Lower leg skin (tissue), 4 donors: ENCODE measurements at regions not wholly inside any gene's neighbourhood (a gene's known extent, or its start where the extent isn't known, plus 50 kb on each side); places are given as distances from the start of the nearest gene placed in this dataset.
"Not testable (repeated sequence)": the region's sequence is repeated elsewhere in the genome, so short reads cannot be mapped to it uniquely, and the experiment has no call there.

ENCODE experiments used
- DNase-seq, 2 donors: peaks; one replicate each; pipeline ENCODE4 v3.0.0-alpha.2; 2019; ENCODE audit warnings: low spot score in 2 of 2
- H3K4me3 ChIP-seq: fragments of 200-600 bp; sonication (generic); 2 replicates; pipeline ENCODE4 v1.5.1; 2017; ENCODE audit warnings: mild to moderate bottlenecking, low read depth; ENCODE audit not compliant: poor library complexity, severe bottlenecking
- CTCF ChIP-seq, 3 donors: fragments of 450-650 bp; IDR thresholded peaks; one replicate each; pipeline ENCODE4 v1.5.1; 2016; ENCODE audit warnings: antibody characterized with exemption in 3 of 3, mild to moderate bottlenecking in 3 of 3, moderate library complexity in 2 of 3
- POLR2A ChIP-seq, 2 donors: fragments of 450-650 bp; IDR thresholded peaks; one replicate each; pipeline ENCODE4 v1.6.1; 2016 to 2017; ENCODE audit warnings: antibody characterized with exemption in 2 of 2, mild to moderate bottlenecking in 1 of 2, moderate library complexity in 1 of 2
- WGBS, 2 donors: methylation state at CpG; one replicate each; pipeline ENCODE4 v1.1.5; 2018; 5-methylcytosine and 5-hydroxymethylcytosine counted together
- intact Hi-C: fragments of 100-400 bp; cut with DNase I; formaldehyde crosslinking; loops from one replicate; pipeline ENCODE4 v1.15.0; 2023; ENCODE audit warnings: low total_unique reads

GRCh38 chr4:67412153-67412712 lies 133.1 kb downstream of the CENPC start:
- WGBS, 2 donors, result 79 to 90% methylated on average over 14 to 15 of the region's 15 CpGs
- DNase-seq, H3K4me3 ChIP-seq, intact Hi-C loops: not testable (repeated sequence)

GRCh38 chr4:67403342-67403741 lies 142.0 kb downstream of the CENPC start:
- intact Hi-C loops, result no loop called here
- TF ChIP-seq CTCF (IDR thresholded peaks at IDR 0.05) (no peak), POLR2A (IDR thresholded peaks at IDR 0.05) (no peak)
- DNase-seq, result no peak
- H3K4me3 ChIP-seq, result no peak overlapping the region

GRCh38 chr4:67401902-67402301 lies 143.4 kb downstream of the CENPC start:
- no peak overlapping the region for H3K4me3 ChIP-seq
- no peak for TF ChIP-seq POLR2A (IDR thresholded peaks at IDR 0.05)
- no peak for TF ChIP-seq CTCF (IDR thresholded peaks at IDR 0.05)
- 45 to 49% methylated on average over 1 of the region's 1 CpG for WGBS, 2 donors
- intact Hi-C loops, result no loop called here
- no peak for DNase-seq

- intact Hi-C loops, result no loop called here
- no peak for DNase-seq
- TF ChIP-seq CTCF (IDR thresholded peaks at IDR 0.05) (no peak), POLR2A (IDR thresholded peaks at IDR 0.05) (no peak)
- no peak overlapping the region for H3K4me3 ChIP-seq
Measured at GRCh38 chr4:67397931-67398330, 147.4 kb downstream of the CENPC start.

GRCh38 chr4:67397031-67397430 lies 148.3 kb downstream of the CENPC start:
- no peak for TF ChIP-seq CTCF (IDR thresholded peaks at IDR 0.05)
- TF ChIP-seq POLR2A (IDR thresholded peaks at IDR 0.05), result no peak

GRCh38 chr4:67396008-67396407 lies 149.3 kb downstream of the CENPC start:
- WGBS, 2 donors, result 90 to 93% methylated on average over 2 of the region's 2 CpGs
- intact Hi-C loops, result no loop called here
- no peak for DNase-seq
- H3K4me3 ChIP-seq, result no peak overlapping the region
- no peak for TF ChIP-seq POLR2A (IDR thresholded peaks at IDR 0.05)
- TF ChIP-seq CTCF (IDR thresholded peaks at IDR 0.05), result no peak

More at GRCh38 chr4:67397031-67397430, 148.3 kb downstream of the CENPC start:
- no peak for DNase-seq
- intact Hi-C loops, result no loop called here
- WGBS, 2 donors, result 66 to 73% methylated on average over 5 of the region's 5 CpGs
- no peak overlapping the region for H3K4me3 ChIP-seq
